ENCODE measurements at regions not wholly inside any gene's neighbourhood (a gene's known extent, or its start where the extent isn't known, plus 50 kb on each side); places are given as distances from the start of the nearest gene placed in this dataset.

DNA sequence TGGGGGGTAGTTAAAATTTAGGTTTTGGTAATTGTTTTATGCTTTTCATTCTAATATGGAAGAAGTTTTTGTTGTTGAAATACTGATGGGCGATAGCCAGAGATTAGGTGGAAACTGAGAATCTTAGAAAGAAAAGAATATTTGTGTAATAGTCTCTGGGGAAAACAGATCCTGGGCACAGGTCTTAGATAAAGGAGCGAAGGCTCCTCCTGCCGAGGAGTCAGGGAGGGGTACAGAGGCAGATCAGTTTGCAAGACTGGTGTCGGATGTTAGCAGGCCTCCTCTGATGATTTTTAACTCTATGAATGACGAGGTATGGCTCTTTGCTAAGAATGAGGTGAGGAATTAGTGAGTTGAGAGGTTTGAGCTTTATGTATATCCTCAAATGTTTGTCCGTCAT lies 339.7 kb downstream of the HGF start:
- Histone ChIP-seq H3K9me3 (no peaks in the 10 kb centered on the region), H3K4me3 (replicated peaks in 1 of 3) (no peak overlapping the region), H3K27me3 (no peaks in the 10 kb centered on the region), H3K27ac (no peak overlapping the region), H3K36me3 (no peaks in the 10 kb centered on the region), H3K4me1 (no peaks in the 10 kb centered on the region)
- intact Hi-C loops (cut with DNase I) = no loop called here
- DNase-seq = no peak
- WGBS, 2 donors = 77 to 83% methylated on average over 6 of the region's 6 CpGs
- no peak for TF ChIP-seq POLR2A (IDR thresholded peaks at IDR 0.05)
- TF ChIP-seq, protein P1, sequence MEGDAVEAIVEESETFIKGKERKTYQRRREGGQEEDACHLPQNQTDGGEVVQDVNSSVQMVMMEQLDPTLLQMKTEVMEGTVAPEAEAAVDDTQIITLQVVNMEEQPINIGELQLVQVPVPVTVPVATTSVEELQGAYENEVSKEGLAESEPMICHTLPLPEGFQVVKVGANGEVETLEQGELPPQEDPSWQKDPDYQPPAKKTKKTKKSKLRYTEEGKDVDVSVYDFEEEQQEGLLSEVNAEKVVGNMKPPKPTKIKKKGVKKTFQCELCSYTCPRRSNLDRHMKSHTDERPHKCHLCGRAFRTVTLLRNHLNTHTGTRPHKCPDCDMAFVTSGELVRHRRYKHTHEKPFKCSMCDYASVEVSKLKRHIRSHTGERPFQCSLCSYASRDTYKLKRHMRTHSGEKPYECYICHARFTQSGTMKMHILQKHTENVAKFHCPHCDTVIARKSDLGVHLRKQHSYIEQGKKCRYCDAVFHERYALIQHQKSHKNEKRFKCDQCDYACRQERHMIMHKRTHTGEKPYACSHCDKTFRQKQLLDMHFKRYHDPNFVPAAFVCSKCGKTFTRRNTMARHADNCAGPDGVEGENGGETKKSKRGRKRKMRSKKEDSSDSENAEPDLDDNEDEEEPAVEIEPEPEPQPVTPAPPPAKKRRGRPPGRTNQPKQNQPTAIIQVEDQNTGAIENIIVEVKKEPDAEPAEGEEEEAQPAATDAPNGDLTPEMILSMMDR (IDR thresholded peaks at IDR 0.05) = no peak

DNA sequence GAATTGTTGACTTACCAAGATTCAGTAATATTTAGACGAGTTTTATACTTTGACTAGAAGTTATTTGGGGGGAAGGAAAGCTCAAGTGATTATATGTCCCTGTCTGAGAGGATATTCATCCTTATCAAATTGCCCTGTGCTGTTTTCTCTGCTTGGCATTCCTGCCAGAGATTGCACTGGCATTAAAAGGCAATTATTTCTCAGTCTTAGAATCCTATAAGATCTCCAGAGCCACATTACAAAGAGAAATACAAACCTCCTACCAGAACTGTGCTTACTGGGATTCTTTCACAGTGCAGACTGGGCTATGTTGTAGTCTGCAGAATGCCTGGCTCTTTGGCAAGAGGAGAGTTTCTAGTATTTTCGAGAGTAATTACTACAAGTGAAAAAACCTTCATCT lies 342.4 kb downstream of the HGF start:
- intact Hi-C loops (cut with DNase I) = no loop called here
- Histone ChIP-seq H3K36me3 (no peaks in the 10 kb centered on the region), H3K27ac (no peak overlapping the region), H3K4me1 (no peaks in the 10 kb centered on the region), H3K4me3 (replicated peaks in 1 of 3) (no peak overlapping the region), H3K9me3 (no peaks in the 10 kb centered on the region), H3K27me3 (no peaks in the 10 kb centered on the region)
- DNase-seq = no peak
- no peak for TF ChIP-seq POLR2A (IDR thresholded peaks at IDR 0.05)
- TF ChIP-seq, protein P1 (IDR thresholded peaks at IDR 0.05) = no peak
- WGBS, 2 donors = 78 to 80% methylated on average over 2 of the region's 2 CpGs

DNA sequence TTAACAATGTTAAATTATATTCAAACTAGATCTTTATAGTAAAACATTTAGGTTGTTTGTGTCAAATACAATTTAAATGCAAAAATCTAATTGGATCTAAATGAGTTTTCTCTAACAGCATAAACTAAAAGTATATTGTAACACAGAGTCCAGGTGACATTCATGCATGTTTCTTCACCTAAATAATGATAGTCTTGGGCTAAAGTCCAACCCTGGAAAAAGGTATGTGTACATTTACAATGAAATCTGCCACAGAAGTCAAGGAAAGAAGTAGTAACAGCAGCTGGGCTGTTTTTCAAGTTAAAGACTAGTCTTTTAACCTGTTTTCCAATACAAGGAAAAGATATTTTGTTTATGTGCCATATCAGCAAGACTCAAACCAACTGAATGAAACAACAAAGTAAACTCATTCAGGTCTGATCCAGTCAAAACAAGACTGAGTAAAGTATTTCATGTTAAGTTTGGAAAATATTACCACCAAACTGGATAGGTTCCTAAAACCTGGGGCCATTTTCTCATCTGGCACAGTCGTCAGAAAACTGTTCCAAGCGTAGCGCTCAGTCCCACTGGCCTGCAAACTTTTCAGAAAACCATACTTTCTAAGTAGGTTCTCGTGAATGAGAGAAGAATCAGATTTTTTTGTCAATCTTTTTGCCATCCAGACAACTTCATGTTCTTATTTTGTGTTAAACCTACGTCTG lies 349.2 kb downstream of the HGF start:
- Histone ChIP-seq H3K27me3 (no peaks in the 10 kb centered on the region), H3K9me3 (no peaks in the 10 kb centered on the region), H3K4me3 (replicated peaks in 1 of 3) (no peak overlapping the region), H3K27ac (no peak overlapping the region), H3K36me3 (no peaks in the 10 kb centered on the region), H3K4me1 (no peaks in the 10 kb centered on the region)
- DNase-seq = no peak
- TF ChIP-seq POLR2A (IDR thresholded peaks at IDR 0.05) = no peak
- intact Hi-C loops (cut with DNase I) = no loop called here
- WGBS, 2 donors = 90% methylated on average over 5 of the region's 5 CpGs

DNA sequence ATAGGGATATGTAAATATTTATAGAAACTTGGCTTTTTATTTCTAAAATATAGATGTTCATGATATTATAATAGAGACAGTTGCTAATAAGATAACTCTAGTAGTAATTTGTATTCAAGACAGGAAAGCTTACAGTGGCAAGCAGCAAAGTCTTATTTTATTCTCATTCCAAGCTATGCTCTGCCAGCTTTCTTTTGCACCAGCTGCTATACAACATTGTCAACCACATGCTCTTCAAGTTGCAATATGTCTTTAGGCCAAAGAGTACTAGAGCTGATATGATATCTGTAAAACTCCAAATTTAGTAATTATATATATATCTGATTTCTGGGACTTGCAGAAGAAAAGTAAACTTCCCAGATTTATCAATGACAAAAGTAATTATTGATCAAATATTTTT lies 350.1 kb downstream of the HGF start:
- H3K27me3 ChIP-seq = no peaks in the 10 kb centered on the region
- no peak for TF ChIP-seq POLR2A (IDR thresholded peaks at IDR 0.05)
- TF ChIP-seq, protein P1 (IDR thresholded peaks at IDR 0.05) = no peak
- intact Hi-C loops (cut with DNase I) = no loop called here
- H3K36me3 ChIP-seq = no peaks in the 10 kb centered on the region
- H3K27ac ChIP-seq = no peak overlapping the region
- no peak overlapping the region for H3K4me3 ChIP-seq (replicated peaks in 1 of 3)
- H3K4me1 ChIP-seq = no peaks in the 10 kb centered on the region
- H3K9me3 ChIP-seq = no peaks in the 10 kb centered on the region
- DNase-seq = no peak

DNA sequence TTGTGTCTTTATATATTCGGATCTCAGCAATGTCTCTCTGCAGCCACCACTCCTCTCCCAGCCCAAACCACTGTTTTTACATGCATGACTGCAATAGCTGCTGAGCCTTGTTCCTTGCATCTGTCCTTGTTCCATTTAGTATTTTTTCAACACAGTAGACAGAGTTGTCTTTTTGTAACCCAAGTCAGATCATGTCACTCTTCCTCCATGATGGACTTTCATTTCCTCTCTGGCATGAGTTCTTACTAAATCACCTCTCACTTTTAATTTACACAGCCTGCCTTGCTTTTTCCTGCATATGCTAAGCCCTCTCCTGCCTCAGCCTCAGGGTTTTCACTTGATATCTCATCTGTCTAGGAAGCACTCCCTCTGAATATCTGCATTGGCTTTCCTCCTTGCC lies 353.2 kb downstream of the HGF start:
- no peak overlapping the region for H3K4me3 ChIP-seq (replicated peaks in 1 of 3)
- 67 to 70% methylated on average over 1 of the region's 1 CpG for WGBS, 2 donors
- no peaks in the 10 kb centered on the region for H3K4me1 ChIP-seq
- intact Hi-C loops (cut with DNase I) = no loop called here
- H3K36me3 ChIP-seq = no peaks in the 10 kb centered on the region
- DNase-seq = no peak
- H3K27ac ChIP-seq = no peak overlapping the region
- no peaks in the 10 kb centered on the region for H3K9me3 ChIP-seq
- TF ChIP-seq POLR2A (IDR thresholded peaks at IDR 0.05) = no peak
- TF ChIP-seq, protein P1 (IDR thresholded peaks at IDR 0.05) = no peak
- H3K27me3 ChIP-seq = no peaks in the 10 kb centered on the region

Data from thyroid gland (tissue), 4 donors.